ENCODE measurements at regions not wholly inside any gene's neighbourhood (a gene's known extent, or its start where the extent isn't known, plus 50 kb on each side); places are given as distances from the start of the nearest gene placed in this dataset.

DNA sequence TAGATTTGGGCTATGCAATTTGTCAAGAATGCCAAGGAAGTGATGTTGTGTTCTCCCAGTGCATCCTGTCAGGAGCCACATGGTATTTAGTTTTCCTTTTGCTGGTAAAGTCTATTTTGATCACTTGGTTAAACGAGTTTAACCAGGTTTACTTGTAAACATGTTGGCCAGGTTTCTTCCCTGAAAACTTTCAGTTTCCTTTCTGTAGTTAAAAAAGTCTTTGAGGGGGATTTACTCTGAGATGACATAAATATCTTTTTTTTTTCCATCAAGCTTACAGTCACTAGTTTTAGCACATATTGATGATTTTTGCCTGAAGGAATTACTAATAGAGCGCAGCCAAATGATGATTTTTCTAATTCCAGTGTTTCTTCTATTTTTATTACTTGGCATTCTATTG, 320.5 kb downstream of the PHF14 start:
- no peak for DNase-seq (ENCODE audit: low read depth in 2 of 2)

DNA sequence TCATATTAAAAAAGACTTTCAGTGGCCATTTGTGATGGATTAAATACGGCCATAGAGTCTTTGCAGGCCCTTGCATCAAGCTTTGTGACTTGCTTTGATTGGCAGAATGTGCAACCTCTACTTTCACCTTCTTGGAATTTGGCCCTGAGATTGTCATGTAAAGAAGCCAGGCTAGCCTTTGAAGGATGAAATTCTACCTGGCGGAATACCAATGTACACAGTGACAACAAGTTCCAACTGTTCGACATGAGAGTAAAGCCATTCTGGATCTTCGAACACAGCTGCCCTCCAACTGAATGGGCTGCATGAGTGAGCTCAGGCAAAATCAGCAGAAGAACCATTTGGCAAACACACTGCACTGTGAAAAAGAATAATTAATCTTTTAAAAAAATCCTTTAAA, 321.3 kb downstream of the PHF14 start:
- DNase-seq (ENCODE audit: low read depth in 2 of 2): no peak

DNA sequence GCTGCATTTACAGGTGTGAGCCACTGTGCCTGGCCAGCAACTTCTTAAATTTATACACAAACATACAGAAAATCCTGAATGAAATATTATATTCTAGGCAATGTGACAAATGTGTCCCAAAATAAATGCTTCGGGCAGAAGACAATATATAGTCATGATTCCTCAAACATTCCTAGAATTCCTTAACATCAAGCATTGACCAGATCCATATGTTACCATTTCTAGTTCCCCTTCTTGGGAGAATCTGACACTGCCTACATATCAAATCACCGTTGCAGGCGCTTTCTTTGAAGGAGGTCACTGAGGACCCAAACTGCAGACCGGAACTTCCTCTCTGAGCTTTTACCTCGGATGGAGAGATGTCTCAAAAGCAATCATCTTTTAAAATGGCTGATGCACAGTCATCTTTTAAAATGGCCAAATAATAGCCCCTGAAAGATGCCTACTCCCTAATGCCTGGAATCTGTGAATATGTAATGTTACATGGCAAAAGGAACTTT, 323.5 kb downstream of the PHF14 start:
- DNase-seq (ENCODE audit: low read depth in 2 of 2): peak in 1 of 2 experiments; percentile 4

DNA sequence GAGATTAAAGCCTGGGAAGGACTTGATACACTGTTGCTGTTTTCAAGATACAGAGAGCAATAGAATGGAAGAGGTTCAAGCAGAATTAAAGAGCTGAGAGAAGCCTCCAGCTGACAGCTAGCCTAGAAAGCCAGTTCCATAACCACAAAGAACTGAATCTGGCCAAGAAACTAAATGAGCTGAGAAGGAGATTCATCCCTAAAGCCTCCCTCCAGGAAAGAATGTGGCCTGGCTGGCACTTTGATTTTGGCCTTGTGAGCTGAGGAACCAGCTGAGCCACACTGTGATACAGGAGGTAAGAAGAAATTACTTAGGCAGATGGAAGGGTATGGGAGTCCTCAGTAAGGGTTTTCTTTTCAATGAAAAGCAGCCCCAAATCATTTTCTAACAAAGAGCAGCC, 324.1 kb downstream of the PHF14 start:
- peak in 1 of 2 experiments; percentile 4 for DNase-seq (ENCODE audit: low read depth in 2 of 2)

DNA sequence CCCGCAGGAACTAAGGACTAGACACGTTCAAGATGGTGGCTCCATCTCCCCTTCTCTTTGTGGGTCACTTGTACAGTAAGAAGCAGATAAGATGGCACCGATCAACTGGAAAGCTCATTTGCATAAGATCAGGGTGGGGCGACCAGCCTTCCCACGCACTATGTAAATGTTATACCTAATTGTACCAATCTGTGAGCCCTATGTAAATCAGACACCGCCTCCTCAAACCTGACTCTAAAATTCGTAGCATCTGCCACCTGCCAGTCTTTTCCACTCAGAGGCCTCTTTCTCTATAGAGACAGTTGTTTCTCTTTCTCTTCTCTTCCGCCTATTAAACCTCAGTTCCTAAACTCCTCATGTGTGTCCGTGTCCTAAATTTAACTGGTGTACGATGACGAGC, 324.5 kb downstream of the PHF14 start:
- DNase-seq (ENCODE audit: low read depth in 2 of 2): no peak

DNA sequence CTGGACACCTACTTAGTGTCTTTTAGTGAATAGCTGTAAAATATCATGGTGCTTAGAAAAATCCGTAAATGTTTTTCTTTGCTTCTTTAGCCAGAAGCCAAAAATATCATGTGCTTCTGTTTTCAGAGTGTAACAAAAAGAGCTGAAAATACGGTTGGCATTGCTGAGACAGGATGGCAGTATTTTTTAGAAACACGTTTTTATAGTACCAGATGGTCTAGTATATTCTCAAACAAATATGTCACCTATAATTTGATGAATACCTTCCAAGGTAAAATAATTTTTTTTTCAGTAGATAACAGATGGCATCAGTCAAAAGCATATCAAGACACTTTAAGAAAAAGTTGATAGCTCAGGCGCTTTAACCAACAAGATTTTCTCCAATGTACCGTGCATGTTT, 326.6 kb downstream of the PHF14 start:
- no peak for DNase-seq (ENCODE audit: low read depth in 2 of 2)

DNA sequence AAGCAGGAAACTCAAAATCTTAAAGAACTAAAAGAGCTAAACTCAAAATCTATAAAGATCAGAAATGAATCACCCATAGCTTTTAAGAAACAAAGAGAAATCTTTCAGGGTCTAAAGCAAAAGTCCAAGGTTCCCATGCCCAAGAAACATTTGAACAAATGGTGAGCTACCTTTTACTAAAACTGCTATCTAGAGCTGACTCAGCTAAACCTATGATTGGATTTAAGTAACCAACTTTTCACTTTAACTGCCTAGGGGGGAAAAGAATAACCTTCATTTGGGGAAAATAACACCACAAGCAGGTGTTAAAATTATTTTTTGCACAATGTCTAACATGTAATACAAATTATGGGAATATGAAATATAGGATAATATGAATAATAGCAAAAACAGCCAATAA, 328.4 kb downstream of the PHF14 start:
- DNase-seq (ENCODE audit: low read depth in 2 of 2): no peak

DNA sequence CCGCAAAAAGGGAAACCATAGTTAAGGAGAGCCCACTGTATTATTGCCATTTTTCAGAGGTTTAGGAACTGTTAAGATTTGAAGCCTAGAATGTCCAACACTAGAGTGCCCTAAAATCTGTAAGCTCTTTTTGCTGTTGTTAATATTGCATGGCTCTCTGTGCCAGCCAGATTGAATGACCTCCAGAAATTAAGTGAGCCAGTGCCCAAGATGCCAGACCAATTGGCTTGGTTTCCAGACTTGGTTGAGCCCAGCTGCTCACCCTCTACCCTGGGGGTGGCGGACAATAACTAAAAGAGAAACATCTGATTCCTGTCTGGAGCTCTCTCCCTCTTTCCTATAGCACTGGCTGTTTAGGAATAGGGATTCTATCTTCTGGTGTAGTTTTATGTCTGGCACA, 340.1 kb downstream of the PHF14 start:
- no peak for DNase-seq (ENCODE audit: low read depth in 2 of 2)

DNA sequence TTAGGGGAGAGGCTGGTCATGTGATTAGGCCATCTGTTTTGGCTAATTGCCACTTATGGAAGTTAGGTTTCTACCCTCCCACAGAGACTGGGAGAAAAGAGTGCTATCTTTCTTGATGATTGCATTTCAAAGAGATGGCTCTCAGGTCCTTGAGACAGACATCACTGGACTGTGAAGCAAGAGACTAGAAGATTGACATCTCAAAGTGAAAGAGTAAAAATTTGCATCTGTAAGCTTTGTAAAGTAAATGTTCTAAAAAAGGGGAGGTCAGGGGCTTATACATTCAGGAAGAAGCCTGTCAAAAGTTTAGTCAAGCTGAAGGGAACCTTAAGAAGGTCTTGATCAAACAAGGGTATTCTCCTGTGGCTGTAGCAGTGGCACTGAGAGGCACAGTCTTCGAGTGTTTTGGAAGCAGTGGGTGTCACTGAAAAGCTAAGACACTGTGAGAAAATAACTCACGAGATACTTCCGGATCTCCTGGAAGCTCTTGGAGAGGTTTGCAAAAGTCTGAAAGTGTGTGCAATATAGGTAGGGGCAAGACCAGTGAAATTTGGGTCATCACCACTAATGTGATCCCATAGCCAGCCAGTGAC, 342.1 kb downstream of the PHF14 start:
- no peak for DNase-seq (ENCODE audit: low read depth in 2 of 2)

DNA sequence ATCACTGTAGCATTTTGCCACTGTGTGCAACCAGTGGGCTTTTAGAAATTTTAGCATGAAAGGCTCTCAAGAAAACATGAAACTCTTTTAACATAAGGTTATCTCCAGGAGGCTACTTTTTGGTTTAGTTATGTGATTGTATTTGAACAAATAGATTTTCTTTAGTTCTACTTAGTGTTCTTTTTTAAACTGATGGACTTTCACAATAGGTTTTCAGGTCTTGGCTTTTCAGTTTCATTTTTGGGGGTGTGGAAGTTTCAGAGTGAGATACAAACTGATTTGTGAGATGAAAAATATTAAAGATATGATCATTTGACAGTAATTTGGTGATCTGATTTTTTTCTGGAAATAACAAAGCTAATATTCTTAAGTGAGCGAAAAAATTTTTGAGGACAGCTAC, 344.1 kb downstream of the PHF14 start:
- DNase-seq (ENCODE audit: low read depth in 2 of 2): no peak

DNA sequence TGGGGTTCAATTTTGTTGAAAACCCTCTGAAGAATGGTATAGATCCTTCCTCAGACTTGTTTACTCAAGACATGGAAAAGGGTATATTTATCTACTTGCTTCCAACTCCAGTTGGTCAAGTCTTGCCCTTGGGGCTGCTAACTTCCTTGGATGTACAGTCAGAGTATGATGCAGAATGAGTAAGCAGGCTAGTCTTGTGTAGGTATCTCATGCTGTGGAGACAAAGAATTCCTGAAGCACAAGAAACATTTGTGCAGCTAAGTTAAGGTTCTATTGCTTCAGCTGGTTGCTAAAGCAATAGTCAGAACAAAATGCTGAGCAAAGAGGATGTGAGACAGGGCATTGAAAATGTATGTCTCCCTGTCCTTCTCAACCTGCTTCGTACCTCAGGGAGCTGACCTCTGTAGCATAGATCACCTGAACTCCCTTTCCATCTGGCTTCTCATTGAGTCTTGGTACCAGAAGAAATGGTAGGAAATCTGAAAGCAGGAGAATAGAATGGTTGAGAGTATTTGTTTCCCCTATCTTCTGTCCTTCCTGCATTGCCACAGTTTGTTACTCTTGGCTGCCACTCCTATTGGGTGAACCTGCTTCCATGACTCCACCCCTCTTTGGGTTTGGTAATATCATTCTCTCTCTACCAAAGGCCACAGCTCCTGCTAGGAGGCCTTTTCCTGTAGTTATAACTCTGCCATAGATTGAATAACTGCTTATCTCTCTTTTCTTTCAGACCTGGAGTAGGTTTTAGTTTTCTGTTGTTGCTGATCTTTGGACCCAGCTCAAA, 346.0 kb downstream of the PHF14 start:
- no peak for DNase-seq (ENCODE audit: low read depth in 2 of 2)

All from fibroblast of skin of left biceps (primary cell).